ENCODE measurements at regions not wholly inside any gene's neighbourhood (a gene's known extent, or its start where the extent isn't known, plus 50 kb on each side); places are given as distances from the start of the nearest gene placed in this dataset.
"Not testable (repeated sequence)": the region's sequence is repeated elsewhere in the genome, so short reads cannot be mapped to it uniquely, and the experiment has no call there.

DNA sequence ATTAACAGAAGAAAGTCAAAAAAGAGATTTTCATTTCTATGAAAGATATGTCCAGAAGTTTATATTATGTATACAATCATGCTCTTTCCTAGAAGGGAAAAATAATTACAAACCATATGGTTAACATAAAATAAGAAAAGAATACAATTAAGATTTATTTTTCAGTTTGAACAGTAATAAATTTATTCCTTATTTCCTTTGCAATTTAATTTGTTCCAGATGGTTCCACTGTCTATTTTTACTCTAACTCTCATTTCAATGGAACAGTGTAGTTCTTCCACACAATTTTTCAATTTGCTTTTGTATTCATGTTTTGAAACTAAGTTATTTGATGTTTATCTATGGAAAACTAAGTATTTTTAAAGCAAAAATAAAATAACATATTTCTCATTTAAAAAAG lies 1026.3 kb downstream of the TAF11L14 start:
- Histone ChIP-seq H3K9me3 (ENCODE audit: insufficient read depth, low read length, severe bottlenecking) (no peaks in the 10 kb centered on the region), H3K4me2 (ENCODE audit: insufficient read depth, low read length) (no peak overlapping the region), H3K79me2 (ENCODE audit: insufficient read depth, low read length) (no peaks in the 10 kb centered on the region), H3K9ac (ENCODE audit: low read depth, low read length) (no peak overlapping the region), H2AFZ (ENCODE audit: low read depth, low read length) (no peak overlapping the region), H3K36me3 (ENCODE audit: insufficient read depth, low read length) (no peaks in the 10 kb centered on the region), H3K4me3 (ENCODE audit: low read depth in 1 of 2, low read length in 2 of 2) (no peak overlapping the region), H3K27me3 (ENCODE audit: insufficient read depth, low read length, poor library complexity) (no peaks in the 10 kb centered on the region), H3K4me1 (ENCODE audit: insufficient read depth, low read length) (no peaks in the 10 kb centered on the region), H4K20me1 (ENCODE audit: insufficient read depth, low read length) (no peaks in the 10 kb centered on the region), H3K27ac (ENCODE audit: low read length) (no peak overlapping the region)
- DNase-seq (no peak), ATAC-seq (ENCODE audit: insufficient read depth, low read depth) (no peak)
- no peak for TF ChIP-seq EZH2 (IDR thresholded peaks at IDR 0.05; ENCODE audit: borderline replicate concordance, low read depth, low read length, severe bottlenecking)
- TF ChIP-seq, protein P1, sequence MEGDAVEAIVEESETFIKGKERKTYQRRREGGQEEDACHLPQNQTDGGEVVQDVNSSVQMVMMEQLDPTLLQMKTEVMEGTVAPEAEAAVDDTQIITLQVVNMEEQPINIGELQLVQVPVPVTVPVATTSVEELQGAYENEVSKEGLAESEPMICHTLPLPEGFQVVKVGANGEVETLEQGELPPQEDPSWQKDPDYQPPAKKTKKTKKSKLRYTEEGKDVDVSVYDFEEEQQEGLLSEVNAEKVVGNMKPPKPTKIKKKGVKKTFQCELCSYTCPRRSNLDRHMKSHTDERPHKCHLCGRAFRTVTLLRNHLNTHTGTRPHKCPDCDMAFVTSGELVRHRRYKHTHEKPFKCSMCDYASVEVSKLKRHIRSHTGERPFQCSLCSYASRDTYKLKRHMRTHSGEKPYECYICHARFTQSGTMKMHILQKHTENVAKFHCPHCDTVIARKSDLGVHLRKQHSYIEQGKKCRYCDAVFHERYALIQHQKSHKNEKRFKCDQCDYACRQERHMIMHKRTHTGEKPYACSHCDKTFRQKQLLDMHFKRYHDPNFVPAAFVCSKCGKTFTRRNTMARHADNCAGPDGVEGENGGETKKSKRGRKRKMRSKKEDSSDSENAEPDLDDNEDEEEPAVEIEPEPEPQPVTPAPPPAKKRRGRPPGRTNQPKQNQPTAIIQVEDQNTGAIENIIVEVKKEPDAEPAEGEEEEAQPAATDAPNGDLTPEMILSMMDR (IDR thresholded peaks at IDR 0.05; ENCODE audit: borderline replicate concordance, extremely low read depth, low read length, poor library complexity, severe bottlenecking), result no peak

GRCh38 chr5:18662231-18662630 lies 1028.0 kb downstream of the TAF11L14 start:
- TF ChIP-seq, protein P1 (IDR thresholded peaks at IDR 0.05; ENCODE audit: borderline replicate concordance, extremely low read depth, low read length, poor library complexity, severe bottlenecking), result no peak
- TF ChIP-seq EZH2 (IDR thresholded peaks at IDR 0.05; ENCODE audit: borderline replicate concordance, low read depth, low read length, severe bottlenecking), result no peak
- Histone ChIP-seq H3K9me3 (ENCODE audit: insufficient read depth, low read length, severe bottlenecking) (no peaks in the 10 kb centered on the region), H3K27ac (ENCODE audit: low read length) (no peak overlapping the region), H3K9ac (ENCODE audit: low read depth, low read length) (no peak overlapping the region), H2AFZ (ENCODE audit: low read depth, low read length) (no peak overlapping the region), H3K36me3 (ENCODE audit: insufficient read depth, low read length) (no peaks in the 10 kb centered on the region), H3K79me2 (ENCODE audit: insufficient read depth, low read length) (no peaks in the 10 kb centered on the region), H3K4me3 (ENCODE audit: low read depth in 1 of 2, low read length in 2 of 2) (no peak overlapping the region), H3K4me2 (ENCODE audit: insufficient read depth, low read length) (no peak overlapping the region), H3K4me1 (ENCODE audit: insufficient read depth, low read length) (no peaks in the 10 kb centered on the region), H3K27me3 (ENCODE audit: insufficient read depth, low read length, poor library complexity) (no peaks in the 10 kb centered on the region), H4K20me1 (ENCODE audit: insufficient read depth, low read length) (no peaks in the 10 kb centered on the region)
- DNase-seq, result no peak
- no peak for ATAC-seq (ENCODE audit: insufficient read depth, low read depth)

DNA sequence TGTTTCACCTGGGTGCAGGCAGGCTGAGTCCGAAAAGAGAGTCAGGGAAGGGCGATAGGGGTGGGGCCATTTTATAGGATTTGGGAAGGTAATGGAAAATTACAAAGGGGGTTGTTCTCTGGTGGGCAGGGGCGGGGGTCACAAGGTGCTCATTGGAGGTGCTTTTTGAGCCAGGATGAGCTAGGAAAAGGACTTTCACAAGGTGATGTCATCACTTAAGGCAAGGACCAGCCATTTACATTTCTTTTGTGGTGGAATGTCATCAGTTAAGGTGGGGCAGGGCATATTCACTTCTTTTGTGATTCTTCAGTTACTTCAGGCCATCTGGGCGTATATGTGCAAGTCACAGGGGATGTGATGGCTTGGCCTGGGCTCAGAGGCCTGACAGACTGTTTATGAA lies 1040.0 kb downstream of the TAF11L14 start:
- H3K4me3 ChIP-seq (ENCODE audit: low read depth in 1 of 2, low read length in 2 of 2); H2AFZ ChIP-seq (ENCODE audit: low read depth, low read length); H4K20me1 ChIP-seq (ENCODE audit: insufficient read depth, low read length); H3K79me2 ChIP-seq (ENCODE audit: insufficient read depth, low read length); H3K27ac ChIP-seq (ENCODE audit: low read length); DNase-seq; ATAC-seq (ENCODE audit: insufficient read depth, low read depth); H3K9ac ChIP-seq (ENCODE audit: low read depth, low read length); H3K4me2 ChIP-seq (ENCODE audit: insufficient read depth, low read length); H3K9me3 ChIP-seq (ENCODE audit: insufficient read depth, low read length, severe bottlenecking); H3K36me3 ChIP-seq (ENCODE audit: insufficient read depth, low read length); H3K27me3 ChIP-seq (ENCODE audit: insufficient read depth, low read length, poor library complexity); H3K4me1 ChIP-seq (ENCODE audit: insufficient read depth, low read length): not testable (repeated sequence)

- TF ChIP-seq EZH2 (IDR thresholded peaks at IDR 0.05; ENCODE audit: borderline replicate concordance, low read depth, low read length, severe bottlenecking), result no peak
- TF ChIP-seq, protein P1 (IDR thresholded peaks at IDR 0.05; ENCODE audit: borderline replicate concordance, extremely low read depth, low read length, poor library complexity, severe bottlenecking), result no peak
- Histone ChIP-seq H3K4me2 (ENCODE audit: insufficient read depth, low read length) (no peak overlapping the region), H3K4me1 (ENCODE audit: insufficient read depth, low read length) (no peaks in the 10 kb centered on the region), H3K27me3 (ENCODE audit: insufficient read depth, low read length, poor library complexity) (no peaks in the 10 kb centered on the region), H3K79me2 (ENCODE audit: insufficient read depth, low read length) (no peaks in the 10 kb centered on the region), H3K27ac (ENCODE audit: low read length) (no peak overlapping the region), H2AFZ (ENCODE audit: low read depth, low read length) (no peak overlapping the region), H3K4me3 (ENCODE audit: low read depth in 1 of 2, low read length in 2 of 2) (no peak overlapping the region), H4K20me1 (ENCODE audit: insufficient read depth, low read length) (no peaks in the 10 kb centered on the region), H3K9me3 (ENCODE audit: insufficient read depth, low read length, severe bottlenecking) (no peaks in the 10 kb centered on the region), H3K36me3 (ENCODE audit: insufficient read depth, low read length) (no peaks in the 10 kb centered on the region), H3K9ac (ENCODE audit: low read depth, low read length) (no peak overlapping the region)
- DNase-seq (no peak), ATAC-seq (ENCODE audit: insufficient read depth, low read depth) (no peak)
These were observed 1040.8 kb downstream of the TAF11L14 start for GRCh38 chr5:18675041-18675440.

All from DND-41 (cell line).